NCI-H345 treated with DMSO at 0.1 percent for 48 hours (cell line): ENCODE measurements at regions not wholly inside any gene's neighbourhood (a gene's known extent, or its start where the extent isn't known, plus 50 kb on each side); places are given as distances from the start of the nearest gene placed in this dataset.
"Not testable (repeated sequence)": the region's sequence is repeated elsewhere in the genome, so short reads cannot be mapped to it uniquely, and the experiment has no call there.

Source experiments
- DNase-seq: peaks from one replicate; lab custom pipeline; 2025; ENCODE audit not compliant: unreplicated experiment; lab: John Stamatoyannopoulos, UW

- not testable (repeated sequence) for DNase-seq
Observed at GRCh38 chr17:6373599-6373998, 61.3 kb downstream of the AIPL1 start.

GRCh38 chr17:6366221-6366666, 68.7 kb downstream of the AIPL1 start:
- DNase-seq, result no peak

- no peak for DNase-seq
Observed at GRCh38 chr17:6365200-6365943, 69.5 kb downstream of the AIPL1 start.

DNA sequence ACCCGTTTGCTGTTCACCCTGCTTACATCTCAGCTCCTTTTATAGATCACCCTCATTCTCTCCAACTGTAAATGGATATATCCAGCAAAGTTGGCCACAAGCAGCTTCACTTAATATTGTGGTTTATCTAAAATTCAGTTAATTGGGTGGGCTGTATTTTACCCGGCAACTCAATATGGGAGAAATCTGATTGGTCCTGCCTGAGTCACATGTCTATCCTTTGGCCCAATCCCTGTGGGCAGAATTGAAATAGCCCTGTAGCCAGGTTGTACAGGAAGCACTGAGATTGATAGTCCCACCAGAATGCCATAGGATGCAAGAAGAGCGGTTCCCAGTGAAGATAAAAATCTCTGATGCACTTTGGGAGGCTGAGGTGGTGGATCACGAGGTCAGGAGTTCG, 73.2 kb downstream of the AIPL1 start:
- DNase-seq, result no peak

DNA sequence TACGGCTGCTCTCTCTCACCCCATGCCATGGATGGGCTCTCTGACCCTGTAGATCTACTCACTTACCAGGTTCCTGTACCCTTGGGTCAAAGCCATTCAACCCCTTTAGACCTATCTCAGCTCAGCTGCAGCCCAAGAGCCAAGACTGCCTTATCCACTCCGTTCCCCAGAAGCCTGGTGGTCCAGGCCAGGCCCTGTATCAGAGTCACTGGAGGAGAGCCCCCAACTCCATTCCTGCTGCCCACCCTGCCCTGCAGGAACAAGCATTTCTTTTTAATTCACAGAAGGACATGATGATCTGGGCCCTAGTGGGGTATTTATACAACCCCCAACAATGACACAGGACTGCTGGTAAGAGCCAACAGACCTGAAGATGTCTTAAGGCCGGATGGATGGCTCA, 76.8 kb downstream of the AIPL1 start:
- DNase-seq, result no peak

DNA sequence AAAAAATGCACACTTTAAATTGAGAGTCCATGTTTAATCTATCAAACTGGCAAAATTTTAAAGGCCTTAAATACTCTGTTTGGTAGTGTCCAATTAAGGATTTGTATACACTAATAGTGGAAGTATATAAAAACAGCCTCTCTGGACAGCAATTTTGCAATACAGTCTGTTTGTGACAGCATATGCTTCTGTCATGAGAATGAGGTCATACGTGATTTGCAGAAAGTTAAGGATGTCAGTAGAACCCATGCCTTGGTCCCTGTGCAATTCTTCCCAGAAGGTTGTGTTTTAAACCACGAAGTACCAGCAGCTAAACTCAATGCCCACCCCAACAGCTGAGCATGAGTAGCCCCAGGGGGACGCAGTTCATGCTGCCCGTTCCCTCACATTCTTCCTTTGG, 78.4 kb downstream of the AIPL1 start:
- no peak for DNase-seq

DNA sequence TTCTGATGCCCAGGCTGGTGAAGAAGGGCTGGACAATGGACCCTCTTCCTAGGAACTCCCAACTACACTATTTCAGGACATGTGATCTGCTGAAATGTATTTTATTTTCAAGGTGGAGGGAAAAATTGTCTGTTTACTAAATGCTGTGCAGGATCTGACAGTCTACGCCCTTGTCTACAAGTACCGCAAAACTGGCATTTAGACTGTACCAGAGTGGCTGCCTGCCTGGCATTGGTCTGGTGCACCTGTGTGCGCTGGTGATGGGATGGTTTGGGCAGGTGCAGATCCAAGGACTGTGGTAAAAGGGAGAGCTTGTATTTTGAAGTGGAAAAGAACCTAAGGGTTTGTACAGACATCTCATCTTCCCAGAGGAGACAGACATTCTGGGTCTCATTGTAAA, 79.7 kb downstream of the AIPL1 start:
- no peak for DNase-seq

GRCh38 chr17:6352801-6353560, 81.9 kb downstream of the AIPL1 start:
- no peak for DNase-seq

- no peak for DNase-seq
Observed at GRCh38 chr17:6352016-6352415, 82.9 kb downstream of the AIPL1 start.

DNA sequence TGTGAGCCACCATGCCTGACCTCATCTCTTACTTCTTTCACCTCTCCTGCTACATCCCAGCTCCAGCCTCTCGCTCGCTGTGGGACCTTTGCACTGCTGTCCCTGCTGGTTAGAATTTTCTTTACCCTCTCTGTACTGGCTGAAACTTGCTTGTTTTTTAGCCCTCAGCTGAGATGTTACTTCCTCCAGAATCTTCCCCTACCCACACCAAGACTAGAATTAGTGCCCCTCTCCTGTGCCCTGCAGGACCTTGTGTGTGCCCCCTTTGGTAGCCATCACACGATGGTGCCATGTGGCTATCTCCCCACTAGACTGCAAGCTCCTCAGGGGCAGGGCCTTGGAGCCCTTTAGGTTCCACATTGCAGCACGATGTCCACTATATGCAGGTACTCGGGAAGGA, 84.1 kb downstream of the AIPL1 start:
- DNase-seq, result no peak

GRCh38 chr17:6348891-6349290, 86.0 kb downstream of the AIPL1 start:
- no peak for DNase-seq

DNA sequence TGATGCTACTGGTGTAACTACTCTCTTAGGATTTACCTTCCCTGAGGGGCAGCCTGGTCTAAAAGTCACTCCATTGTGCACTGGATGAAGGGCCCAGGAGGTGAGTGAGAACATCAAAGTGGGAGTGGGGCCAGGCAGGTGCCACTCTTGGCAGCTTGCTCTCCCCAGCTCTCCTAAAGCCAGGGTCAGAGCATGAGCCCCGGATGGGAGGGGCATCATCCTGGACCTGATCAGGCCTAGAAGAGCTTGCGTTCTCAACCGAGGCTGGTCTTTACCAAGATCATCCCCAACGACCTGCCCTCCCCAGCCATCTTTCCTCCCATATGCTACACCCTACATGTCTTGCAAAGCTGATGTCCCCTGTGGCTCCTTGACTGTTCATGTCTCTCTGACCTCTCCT, 87.1 kb downstream of the AIPL1 start:
- no peak for DNase-seq

DNA sequence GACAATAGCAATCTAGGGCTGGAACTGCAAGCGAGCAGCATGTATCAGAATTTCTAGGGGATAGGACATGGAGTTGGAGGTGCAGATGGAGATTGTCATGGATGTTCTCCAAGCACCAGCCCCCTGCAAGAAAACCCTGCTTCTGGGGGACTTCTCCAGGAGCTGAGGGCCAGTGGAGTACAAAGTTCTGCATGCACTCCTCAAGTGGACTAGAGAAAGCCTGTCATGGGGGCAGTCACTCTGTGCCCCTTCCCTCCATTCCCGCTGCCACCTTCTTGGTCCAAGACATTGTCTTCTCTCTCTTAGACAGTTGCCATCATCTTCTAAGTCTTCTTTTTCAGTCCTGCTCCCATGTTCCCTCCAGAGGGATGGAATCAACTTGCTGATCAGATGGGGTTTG, 87.9 kb downstream of the AIPL1 start:
- no peak for DNase-seq

- no peak for DNase-seq
Observed at GRCh38 chr17:6346156-6346786, 88.7 kb downstream of the AIPL1 start.

- DNase-seq, result no peak
Observed at GRCh38 chr17:6343736-6344135, 91.2 kb downstream of the AIPL1 start.

- no peak for DNase-seq
Observed at GRCh38 chr17:6343191-6343590, 91.7 kb downstream of the AIPL1 start.

DNA sequence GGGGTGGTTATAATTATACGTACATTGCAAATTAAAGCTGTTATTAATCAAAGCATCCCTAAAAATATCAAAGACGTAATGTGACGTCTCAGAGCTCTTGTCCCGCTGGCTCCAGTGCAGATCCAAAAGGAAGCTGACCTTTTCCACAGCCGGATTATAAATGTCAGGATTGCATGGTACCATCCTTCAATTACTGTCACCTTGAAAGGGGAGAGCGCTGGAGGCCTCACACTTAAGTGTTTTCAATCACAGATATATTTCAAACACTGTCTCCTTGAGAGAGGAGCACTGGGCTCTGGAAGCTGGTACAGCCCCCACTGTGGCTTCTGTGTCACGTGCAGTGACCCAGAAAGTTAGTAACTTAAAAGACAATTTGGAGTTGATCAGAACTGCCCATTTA, 94.2 kb downstream of the AIPL1 start:
- DNase-seq, result no peak

- no peak for DNase-seq
Observed at GRCh38 chr17:6334386-6334785, 100.5 kb downstream of the AIPL1 start.

GRCh38 chr17:6330936-6331335, 104.0 kb downstream of the AIPL1 start:
- DNase-seq, result no peak

GRCh38 chr17:6328279-6328678, 106.6 kb downstream of the AIPL1 start:
- DNase-seq, result no peak

- no peak for DNase-seq
Observed at GRCh38 chr17:6327007-6327406, 107.9 kb downstream of the AIPL1 start.

DNA sequence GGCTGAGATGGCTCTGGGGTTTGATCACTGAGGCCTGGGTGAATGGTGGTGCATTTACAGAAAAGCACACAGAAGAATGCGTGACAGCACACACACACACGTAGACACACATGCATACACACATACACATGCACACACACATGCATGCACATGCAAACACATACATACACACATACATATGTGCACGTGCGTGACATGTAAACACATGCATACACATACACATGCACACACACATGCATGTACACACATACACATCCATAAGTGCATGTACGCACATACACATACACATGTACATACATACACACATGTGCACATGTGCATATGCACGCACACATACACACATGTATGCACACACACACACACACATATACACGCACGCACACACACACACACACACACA, 108.4 kb downstream of the AIPL1 start:
- no peak for DNase-seq
